Ammon's horn (tissue), 1 donor: ENCODE measurements at regions not wholly inside any gene's neighbourhood (a gene's known extent, or its start where the extent isn't known, plus 50 kb on each side); places are given as distances from the start of the nearest gene placed in this dataset.

Experiments used
- DNase-seq: peaks from one replicate; pipeline ENCODE4 v3.0.0-alpha.2; 2016; ENCODE audit warnings: low spot score

DNA sequence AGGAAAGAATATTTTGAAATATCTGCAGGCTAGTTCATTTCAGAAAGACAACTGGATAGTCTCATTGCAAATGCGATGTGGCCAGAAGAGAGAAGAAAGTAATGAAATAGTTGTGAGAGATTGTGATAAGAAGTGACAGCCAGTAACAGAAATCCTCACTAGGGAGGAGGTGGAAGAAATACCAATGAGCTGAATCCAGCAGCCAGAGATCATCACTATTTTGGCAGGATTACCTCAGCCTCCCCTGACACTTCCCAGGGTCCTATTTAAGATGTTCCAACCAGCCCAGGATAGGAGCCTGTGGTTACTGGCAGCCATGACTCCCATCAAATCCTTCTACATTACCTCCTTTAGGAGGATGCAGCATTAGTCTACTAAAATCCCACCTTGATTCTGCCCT is 76.7 kb upstream of the ARHGAP24 start:
- no peak for DNase-seq

DNA sequence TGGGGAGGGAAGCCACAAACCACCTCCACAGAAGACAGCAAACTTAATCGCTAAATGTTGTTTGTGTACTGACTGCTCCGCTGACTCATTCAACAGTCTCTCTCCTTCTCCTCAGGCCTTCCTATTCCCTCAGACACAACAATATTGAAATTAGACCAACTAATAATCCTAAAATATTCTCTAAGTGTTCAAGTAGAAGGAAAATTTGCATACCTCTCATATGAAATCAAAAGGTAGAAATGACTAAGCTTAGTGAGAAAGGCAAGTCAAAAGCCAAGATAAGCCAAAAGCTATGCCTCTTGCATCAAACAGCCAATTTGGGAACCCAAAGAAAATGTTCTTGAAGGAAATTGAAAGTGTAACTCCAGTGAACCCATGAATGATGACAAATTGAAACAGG is 75.7 kb upstream of the ARHGAP24 start:
- DNase-seq: no peak

DNA sequence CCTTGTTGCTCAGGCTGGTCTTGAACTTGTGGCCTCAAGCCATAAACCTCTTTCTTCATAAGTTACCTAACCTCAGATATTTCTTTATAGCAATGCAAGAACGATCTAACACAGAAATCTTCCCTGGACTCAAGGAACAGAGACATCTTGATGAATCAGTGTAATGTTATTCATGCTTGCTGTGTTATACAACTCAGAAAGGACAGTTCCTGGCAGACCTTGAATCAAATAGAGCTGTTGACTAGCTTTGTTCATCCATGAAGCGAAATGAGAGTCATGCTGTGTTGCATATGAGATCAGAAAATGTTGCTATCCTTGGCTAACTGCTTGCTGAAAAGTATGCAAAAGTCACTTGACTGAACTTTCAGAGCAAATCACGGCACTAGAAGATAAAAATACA is 72.6 kb upstream of the ARHGAP24 start:
- DNase-seq: no peak

DNA sequence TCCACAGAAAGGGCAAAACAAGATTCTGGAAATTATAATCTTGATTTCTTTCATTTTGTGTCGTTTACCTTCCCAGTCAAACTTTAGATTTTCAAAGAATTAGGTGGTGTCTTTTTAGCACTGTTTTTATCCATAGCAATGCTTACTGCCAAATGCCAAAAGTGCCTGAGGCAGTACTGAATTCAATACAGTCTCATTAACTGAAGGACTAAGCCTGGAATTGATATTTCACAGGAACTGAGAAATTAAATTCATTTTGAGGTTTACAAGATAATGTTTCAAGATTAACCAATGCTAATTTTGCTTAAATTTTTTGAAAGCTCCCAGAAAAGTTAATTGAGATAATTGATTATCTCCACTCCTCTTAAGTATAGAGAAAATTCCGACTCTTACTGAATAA is 68.8 kb upstream of the ARHGAP24 start:
- no peak for DNase-seq

DNA sequence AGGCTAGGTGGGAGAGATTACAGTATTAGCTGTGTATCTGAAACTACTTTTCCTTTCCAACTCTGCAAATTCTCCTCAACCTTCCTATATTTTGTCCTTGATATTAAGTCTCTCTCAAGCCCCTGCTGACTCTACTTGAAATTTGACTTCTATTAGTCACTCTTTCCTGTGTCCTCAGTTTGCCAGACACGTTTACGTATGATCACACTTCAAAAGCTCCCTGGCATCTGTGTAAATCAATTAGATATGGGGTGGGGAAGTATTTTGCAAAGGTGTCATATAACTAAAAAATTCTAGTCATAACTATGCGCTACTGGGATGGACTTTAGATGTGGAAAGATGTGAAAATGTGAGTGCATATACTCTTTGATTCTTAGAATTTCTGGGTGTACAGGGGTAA is 67.4 kb upstream of the ARHGAP24 start:
- DNase-seq: no peak

DNA sequence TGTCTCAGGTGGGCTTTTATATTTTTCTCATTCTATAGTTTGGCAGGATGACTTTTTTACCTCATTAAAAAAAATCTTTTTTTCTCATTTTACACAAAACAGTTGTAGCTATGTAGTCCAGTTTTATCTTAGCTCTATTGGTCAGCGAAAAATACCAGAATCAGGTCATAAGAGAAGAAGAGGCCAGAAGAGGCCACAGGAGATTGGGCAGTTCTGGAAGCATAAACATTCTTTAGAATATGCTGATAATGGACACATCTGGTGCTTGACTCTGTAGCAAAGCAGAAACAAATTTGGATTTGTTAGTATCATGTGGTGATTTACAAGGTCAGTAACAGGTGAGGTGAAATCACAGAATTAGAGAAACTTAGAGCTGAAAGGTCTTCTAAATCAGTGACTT is 66.6 kb upstream of the ARHGAP24 start:
- no peak for DNase-seq

DNA sequence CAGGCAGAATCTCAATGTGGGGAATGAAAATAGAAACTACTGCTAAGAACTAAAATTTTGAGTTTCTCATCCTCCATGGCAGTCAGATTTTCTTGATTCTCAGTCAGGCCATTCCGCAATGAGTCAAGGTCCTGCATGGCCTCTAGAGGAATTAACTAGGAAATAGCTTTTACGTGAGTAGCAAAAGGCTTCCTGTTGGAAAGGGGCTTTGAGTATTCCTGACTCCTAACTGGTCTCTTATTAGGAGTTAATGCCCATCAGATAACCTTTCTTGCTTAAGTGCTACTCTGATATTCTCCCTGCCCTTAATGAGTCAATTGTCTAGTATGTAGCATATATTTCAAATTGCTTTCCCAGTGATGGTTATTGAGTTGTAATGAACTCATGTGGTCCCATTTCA is 65.7 kb upstream of the ARHGAP24 start:
- DNase-seq: no peak

DNA sequence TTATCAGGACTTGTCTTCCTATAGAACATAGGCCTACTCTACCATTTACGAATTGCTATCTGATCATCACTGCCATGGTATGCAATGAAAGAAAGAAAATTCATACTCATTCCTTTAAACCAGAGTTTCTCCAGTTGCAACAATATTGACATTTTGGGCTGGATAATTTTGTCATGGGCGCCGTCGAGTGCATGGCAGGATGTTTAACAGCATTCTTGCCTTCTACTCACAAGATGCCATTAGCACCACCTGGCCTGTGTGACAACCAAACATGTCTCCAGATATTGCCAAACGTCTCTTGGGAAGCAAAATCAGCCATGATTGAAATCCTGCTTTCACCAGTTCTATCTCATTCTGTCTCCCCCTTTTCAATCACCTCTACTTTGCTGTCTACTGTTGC is 63.6 kb upstream of the ARHGAP24 start:
- no peak for DNase-seq

DNA sequence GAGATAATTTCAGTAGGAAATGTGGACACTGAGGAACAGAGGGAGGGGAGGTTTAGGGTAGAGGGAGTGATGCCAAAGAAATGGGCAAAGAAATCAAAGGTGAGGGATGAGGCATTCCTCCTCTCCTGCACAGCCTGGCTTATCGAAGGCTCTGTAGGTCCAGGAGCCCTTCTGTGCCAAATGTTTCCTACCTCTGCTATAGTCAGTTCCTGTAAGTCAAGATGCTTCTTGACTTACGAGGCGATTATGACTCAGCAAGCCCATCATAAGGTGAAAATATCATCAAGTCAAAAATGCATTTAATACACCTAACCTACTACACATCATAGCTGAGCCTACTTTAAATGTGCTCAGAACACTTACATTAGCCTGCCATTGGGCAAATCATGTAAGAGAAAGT is 60.0 kb upstream of the ARHGAP24 start:
- DNase-seq: no peak

DNA sequence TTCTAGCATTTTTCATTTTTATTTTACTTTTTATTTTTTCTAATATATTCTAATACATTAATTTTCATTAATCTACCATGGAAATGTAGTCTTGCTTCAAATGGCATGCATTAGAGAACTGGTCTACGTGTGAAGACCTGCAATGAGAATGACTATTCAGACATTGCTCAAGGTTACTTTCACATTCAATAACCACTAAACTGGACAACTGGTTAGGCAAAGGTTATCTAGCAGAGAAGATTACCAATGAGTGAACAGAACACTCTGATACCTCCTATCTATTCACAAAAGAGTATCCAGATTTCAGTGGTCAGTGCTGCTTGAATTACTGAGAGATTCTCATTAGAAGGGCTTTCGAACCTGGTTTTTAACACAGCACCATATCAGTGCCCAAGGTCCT is 58.9 kb upstream of the ARHGAP24 start:
- DNase-seq: no peak

DNA sequence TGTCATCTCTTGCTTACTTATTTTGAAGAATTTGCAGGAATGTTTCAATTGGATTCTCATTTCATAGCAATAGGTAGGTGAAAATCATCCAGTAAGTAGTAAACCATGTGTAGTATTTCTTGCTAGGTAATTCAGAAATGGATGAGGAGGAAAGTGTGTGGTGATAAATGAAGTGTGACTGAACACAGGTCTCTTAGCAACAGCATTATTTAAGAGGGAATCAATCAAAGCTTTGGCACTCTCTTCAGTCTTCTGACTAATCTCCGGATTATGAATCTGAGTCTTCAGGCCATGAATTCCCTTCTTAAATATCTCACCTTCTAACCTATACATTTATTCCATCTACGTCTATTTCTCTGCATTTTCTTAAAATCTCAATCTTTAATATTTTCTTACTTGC is 55.8 kb upstream of the ARHGAP24 start:
- no peak for DNase-seq

DNA sequence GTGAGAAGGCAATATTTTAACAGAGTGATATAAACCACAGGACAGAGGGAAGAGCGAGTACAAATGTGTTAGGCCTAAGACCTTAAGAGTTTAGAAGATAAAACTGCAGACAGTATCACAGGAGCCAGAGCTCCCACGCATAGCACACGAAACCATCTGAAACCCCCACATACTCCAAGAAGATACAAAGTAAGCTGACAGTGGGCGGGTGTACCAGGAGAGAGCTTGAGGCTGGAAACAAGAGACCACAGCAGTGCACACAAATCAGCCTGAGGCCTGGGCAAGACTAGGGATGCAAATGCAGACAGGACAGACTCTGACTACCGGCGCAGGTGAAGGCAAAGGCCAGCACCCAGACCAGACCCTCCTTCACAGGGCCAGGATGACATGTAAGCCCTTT is 54.1 kb upstream of the ARHGAP24 start:
- DNase-seq: no peak

DNA sequence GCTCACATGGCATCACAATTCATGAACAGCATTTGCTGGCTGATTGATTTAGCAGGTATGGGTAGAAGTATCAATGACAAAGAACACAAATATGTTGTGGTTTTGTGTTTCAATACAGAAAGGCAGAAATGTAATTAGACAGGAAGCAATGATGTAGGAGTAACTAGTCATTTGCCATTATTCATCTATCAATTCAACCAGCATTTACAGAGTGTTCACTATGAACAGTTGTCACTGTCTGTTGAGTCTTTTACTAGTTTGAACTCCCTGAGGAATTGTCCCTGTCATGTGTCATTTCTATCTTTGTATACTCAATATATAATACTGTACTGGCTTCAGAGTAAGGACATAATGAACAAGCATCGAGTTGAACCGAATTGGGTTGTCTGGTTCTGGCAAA is 51.5 kb upstream of the ARHGAP24 start:
- DNase-seq: no peak
